Liver (tissue), 3 donors: ENCODE measurements at regions not wholly inside any gene's neighbourhood (a gene's known extent, or its start where the extent isn't known, plus 50 kb on each side); places are given as distances from the start of the nearest gene placed in this dataset.

Experiments used
- GABPA ChIP-seq, 2 donors: IDR thresholded peaks in 1 of 2; conservative IDR thresholded peaks in 1 of 2; 2 replicates each; pipeline ENCODE4 v1.6.1; 2016; ENCODE audit warnings: antibody characterized with exemption in 2 of 2, mild to moderate bottlenecking in 1 of 2, moderate library complexity in 1 of 2
- JUND ChIP-seq, 2 donors: IDR thresholded peaks; 2 replicates each; pipeline ENCODE4 v1.6.1; 2016; ENCODE audit warnings: antibody characterized with exemption in 2 of 2
- NR2F2 ChIP-seq: IDR thresholded peaks from 2 replicates; pipeline ENCODE4 v1.6.1; 2016; ENCODE audit warnings: antibody characterized with exemption
- SP1 ChIP-seq: IDR thresholded peaks from 2 replicates; pipeline ENCODE4 v1.6.1; 2018; ENCODE audit warnings: antibody characterized with exemption, mild to moderate bottlenecking
- TAF1 ChIP-seq: conservative IDR thresholded peaks from 2 replicates; pipeline ENCODE4 v1.6.1; 2016; ENCODE audit warnings: antibody characterized with exemption, mild to moderate bottlenecking
- YY1 ChIP-seq: IDR thresholded peaks from 2 replicates; pipeline ENCODE4 v1.6.1; 2016; ENCODE audit warnings: antibody characterized with exemption, mild to moderate bottlenecking
- TF ChIP-seq, protein P1 (sequence below): fragments of 150-350 bp; IDR thresholded peaks from 2 replicates; pipeline ENCODE4 v1.5.1; 2017; ENCODE audit warnings: improper control_type of control experiment, low read depth, low read length; ENCODE audit not compliant: missing input control
- TF ChIP-seq, protein P2 (sequence below): IDR thresholded peaks from 2 replicates; pipeline ENCODE4 v1.6.1; 2016; ENCODE audit warnings: antibody characterized with exemption
- TF ChIP-seq, protein P3 (sequence below): IDR thresholded peaks from 2 replicates; pipeline ENCODE4 v1.6.1; 2016; ENCODE audit warnings: antibody characterized with exemption
- TF ChIP-seq, protein P4 (sequence below): IDR thresholded peaks from 2 replicates; pipeline ENCODE4 v1.6.1; 2016; ENCODE audit warnings: antibody characterized with exemption, mild to moderate bottlenecking
- donor health status: healthy.
- donor health status: healthy.

DNA sequence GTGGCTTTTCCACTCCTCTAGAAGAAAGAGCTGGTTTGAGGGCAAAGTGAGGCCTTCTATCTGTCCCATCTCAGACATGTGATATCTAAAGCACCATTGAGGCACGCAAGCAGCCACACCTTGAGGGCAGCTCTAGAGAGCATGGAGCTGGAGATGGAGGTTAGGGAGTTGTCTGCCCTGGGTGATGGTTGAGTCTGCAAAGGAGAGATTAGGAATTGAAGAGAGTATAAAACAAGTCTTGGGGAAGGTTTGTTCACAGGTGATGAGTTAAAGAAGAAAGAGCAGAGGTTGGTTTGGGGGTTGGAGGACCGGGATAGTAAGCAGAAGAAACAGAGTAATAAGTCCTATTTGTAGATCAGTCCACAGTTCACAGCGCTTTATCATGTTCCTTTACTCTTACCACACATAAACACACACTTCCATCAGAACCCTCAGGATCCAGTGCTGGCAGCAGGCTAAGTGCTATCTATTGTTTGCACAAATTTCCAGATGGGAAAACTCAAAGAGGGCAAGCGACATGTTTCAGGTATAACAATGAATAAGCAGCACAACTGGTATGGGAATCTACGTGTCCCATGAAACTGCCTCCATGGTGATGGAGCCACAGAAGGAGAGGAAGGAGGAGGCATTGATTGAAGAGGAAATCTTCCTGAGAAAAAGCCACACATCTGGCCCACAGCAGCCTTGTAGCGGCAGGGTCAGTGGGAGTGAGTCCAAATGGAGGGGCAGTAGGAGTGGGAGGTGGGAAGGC lies 65.8 kb downstream of the RASSF10 start:
- TF ChIP-seq YY1 (no peak), SP1 (no peak), TAF1 (no peak), JUND (IDR thresholded peaks at IDR 0.05) (no peak), GABPA (IDR thresholded peaks at IDR 0.05 in 1 of 2, conservative IDR thresholded peaks at IDR 0.05 in 1 of 2) (no peak), NR2F2 (no peak)
- TF ChIP-seq, protein P1, sequence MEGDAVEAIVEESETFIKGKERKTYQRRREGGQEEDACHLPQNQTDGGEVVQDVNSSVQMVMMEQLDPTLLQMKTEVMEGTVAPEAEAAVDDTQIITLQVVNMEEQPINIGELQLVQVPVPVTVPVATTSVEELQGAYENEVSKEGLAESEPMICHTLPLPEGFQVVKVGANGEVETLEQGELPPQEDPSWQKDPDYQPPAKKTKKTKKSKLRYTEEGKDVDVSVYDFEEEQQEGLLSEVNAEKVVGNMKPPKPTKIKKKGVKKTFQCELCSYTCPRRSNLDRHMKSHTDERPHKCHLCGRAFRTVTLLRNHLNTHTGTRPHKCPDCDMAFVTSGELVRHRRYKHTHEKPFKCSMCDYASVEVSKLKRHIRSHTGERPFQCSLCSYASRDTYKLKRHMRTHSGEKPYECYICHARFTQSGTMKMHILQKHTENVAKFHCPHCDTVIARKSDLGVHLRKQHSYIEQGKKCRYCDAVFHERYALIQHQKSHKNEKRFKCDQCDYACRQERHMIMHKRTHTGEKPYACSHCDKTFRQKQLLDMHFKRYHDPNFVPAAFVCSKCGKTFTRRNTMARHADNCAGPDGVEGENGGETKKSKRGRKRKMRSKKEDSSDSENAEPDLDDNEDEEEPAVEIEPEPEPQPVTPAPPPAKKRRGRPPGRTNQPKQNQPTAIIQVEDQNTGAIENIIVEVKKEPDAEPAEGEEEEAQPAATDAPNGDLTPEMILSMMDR: no peak
- TF ChIP-seq, protein P2, sequence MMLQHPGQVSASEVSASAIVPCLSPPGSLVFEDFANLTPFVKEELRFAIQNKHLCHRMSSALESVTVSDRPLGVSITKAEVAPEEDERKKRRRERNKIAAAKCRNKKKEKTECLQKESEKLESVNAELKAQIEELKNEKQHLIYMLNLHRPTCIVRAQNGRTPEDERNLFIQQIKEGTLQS: no peak
- TF ChIP-seq, protein P3, sequence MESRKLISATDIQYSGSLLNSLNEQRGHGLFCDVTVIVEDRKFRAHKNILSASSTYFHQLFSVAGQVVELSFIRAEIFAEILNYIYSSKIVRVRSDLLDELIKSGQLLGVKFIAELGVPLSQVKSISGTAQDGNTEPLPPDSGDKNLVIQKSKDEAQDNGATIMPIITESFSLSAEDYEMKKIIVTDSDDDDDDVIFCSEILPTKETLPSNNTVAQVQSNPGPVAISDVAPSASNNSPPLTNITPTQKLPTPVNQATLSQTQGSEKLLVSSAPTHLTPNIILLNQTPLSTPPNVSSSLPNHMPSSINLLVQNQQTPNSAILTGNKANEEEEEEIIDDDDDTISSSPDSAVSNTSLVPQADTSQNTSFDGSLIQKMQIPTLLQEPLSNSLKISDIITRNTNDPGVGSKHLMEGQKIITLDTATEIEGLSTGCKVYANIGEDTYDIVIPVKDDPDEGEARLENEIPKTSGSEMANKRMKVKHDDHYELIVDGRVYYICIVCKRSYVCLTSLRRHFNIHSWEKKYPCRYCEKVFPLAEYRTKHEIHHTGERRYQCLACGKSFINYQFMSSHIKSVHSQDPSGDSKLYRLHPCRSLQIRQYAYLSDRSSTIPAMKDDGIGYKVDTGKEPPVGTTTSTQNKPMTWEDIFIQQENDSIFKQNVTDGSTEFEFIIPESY: no peak
- TF ChIP-seq, protein P4, sequence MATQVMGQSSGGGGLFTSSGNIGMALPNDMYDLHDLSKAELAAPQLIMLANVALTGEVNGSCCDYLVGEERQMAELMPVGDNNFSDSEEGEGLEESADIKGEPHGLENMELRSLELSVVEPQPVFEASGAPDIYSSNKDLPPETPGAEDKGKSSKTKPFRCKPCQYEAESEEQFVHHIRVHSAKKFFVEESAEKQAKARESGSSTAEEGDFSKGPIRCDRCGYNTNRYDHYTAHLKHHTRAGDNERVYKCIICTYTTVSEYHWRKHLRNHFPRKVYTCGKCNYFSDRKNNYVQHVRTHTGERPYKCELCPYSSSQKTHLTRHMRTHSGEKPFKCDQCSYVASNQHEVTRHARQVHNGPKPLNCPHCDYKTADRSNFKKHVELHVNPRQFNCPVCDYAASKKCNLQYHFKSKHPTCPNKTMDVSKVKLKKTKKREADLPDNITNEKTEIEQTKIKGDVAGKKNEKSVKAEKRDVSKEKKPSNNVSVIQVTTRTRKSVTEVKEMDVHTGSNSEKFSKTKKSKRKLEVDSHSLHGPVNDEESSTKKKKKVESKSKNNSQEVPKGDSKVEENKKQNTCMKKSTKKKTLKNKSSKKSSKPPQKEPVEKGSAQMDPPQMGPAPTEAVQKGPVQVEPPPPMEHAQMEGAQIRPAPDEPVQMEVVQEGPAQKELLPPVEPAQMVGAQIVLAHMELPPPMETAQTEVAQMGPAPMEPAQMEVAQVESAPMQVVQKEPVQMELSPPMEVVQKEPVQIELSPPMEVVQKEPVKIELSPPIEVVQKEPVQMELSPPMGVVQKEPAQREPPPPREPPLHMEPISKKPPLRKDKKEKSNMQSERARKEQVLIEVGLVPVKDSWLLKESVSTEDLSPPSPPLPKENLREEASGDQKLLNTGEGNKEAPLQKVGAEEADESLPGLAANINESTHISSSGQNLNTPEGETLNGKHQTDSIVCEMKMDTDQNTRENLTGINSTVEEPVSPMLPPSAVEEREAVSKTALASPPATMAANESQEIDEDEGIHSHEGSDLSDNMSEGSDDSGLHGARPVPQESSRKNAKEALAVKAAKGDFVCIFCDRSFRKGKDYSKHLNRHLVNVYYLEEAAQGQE: no peak
